H9 (cell line): ENCODE measurements at regions not wholly inside any gene's neighbourhood (a gene's known extent, or its start where the extent isn't known, plus 50 kb on each side); places are given as distances from the start of the nearest gene placed in this dataset.

Experiments used
- DNase-seq: peaks from one replicate; pipeline ENCODE4 v3.0.0-alpha.2; 2017
- H2AFZ ChIP-seq: one replicate; pipeline ENCODE4 v1.6.1; 2013; ENCODE audit warnings: mild to moderate bottlenecking, low read length, control low read depth, moderate library complexity
- H2AK5ac ChIP-seq: 2 replicates; pipeline ENCODE4 v1.6.1; 2013; ENCODE audit warnings: low read length, control low read depth, mixed read lengths; ENCODE audit not compliant: insufficient read length
- H2BK120ac ChIP-seq: one replicate; pipeline ENCODE4 v1.6.1; 2013; ENCODE audit warnings: low read depth, mild to moderate bottlenecking, low read length, control low read depth, inconsistent platforms; ENCODE audit not compliant: poor library complexity, severe bottlenecking
- H2BK12ac ChIP-seq: 2 replicates; pipeline ENCODE4 v1.6.1; 2013; ENCODE audit warnings: low read length, control low read depth, mixed read lengths, low read depth; ENCODE audit not compliant: insufficient read length
- H2BK15ac ChIP-seq: 2 replicates; pipeline ENCODE4 v1.6.1; 2013; ENCODE audit warnings: low read depth, low read length, control low read depth
- H2BK20ac ChIP-seq: one replicate; pipeline ENCODE4 v1.6.1; 2013; ENCODE audit warnings: low read depth, mild to moderate bottlenecking, low read length, control low read depth, inconsistent platforms; ENCODE audit not compliant: poor library complexity, severe bottlenecking
- H2BK5ac ChIP-seq: 2 replicates; pipeline ENCODE4 v1.6.1; 2013; ENCODE audit warnings: low read length, control low read depth, mixed read lengths; ENCODE audit not compliant: insufficient read length
- H3K14ac ChIP-seq: 2 replicates; pipeline ENCODE4 v1.6.1; 2013; ENCODE audit warnings: low read length, control low read depth; ENCODE audit not compliant: insufficient read depth
- H3K18ac ChIP-seq: 2 replicates; pipeline ENCODE4 v1.6.1; 2013; ENCODE audit warnings: low read depth, mild to moderate bottlenecking, mixed read lengths, low read length, control low read depth; ENCODE audit not compliant: insufficient read length
- H3K23ac ChIP-seq: 2 replicates; pipeline ENCODE4 v1.6.1; 2013; ENCODE audit warnings: low read length, control low read depth, mixed read lengths, low read depth; ENCODE audit not compliant: insufficient read length
- H3K23me2 ChIP-seq: 2 replicates; pipeline ENCODE4 v1.6.1; 2013; ENCODE audit warnings: low read depth, mild to moderate bottlenecking, mixed read lengths, low read length, control low read depth; ENCODE audit not compliant: insufficient read length, poor library complexity, severe bottlenecking
- H3K27ac ChIP-seq: 2 replicates; pipeline ENCODE4 v1.5.1; 2013; ENCODE audit warnings: low read length, control low read depth, mixed read lengths, low read depth; ENCODE audit not compliant: insufficient read length
- H3K27me3 ChIP-seq: 2 replicates; pipeline ENCODE4 v1.6.1; 2013; ENCODE audit warnings: low read length, control low read depth, inconsistent platforms; ENCODE audit not compliant: insufficient read depth
- H3K4ac ChIP-seq: 2 replicates; pipeline ENCODE4 v1.6.1; 2013; ENCODE audit warnings: low read depth, mild to moderate bottlenecking, control low read depth, inconsistent platforms, low read length, moderate library complexity
- H3K4me1 ChIP-seq: 2 replicates; pipeline ENCODE4 v1.6.1; 2013; ENCODE audit warnings: low read length, control low read depth, inconsistent platforms; ENCODE audit not compliant: insufficient read depth
- H3K4me2 ChIP-seq: 2 replicates; pipeline ENCODE4 v1.6.1; 2013; ENCODE audit warnings: low read length, control low read depth, mixed read lengths; ENCODE audit not compliant: insufficient read length, insufficient read depth
- H3K56ac ChIP-seq: 2 replicates; pipeline ENCODE4 v1.6.1; 2013; ENCODE audit warnings: low read depth, mild to moderate bottlenecking, mixed read lengths, low read length, control low read depth; ENCODE audit not compliant: insufficient read length
- H3K79me1 ChIP-seq: 2 replicates; pipeline ENCODE4 v1.6.1; 2013; ENCODE audit warnings: low read depth, mild to moderate bottlenecking, moderate library complexity, low read length, control low read depth, inconsistent platforms; ENCODE audit not compliant: insufficient read depth, poor library complexity, severe bottlenecking
- H3K79me2 ChIP-seq: 2 replicates; pipeline ENCODE4 v1.6.1; 2013; ENCODE audit warnings: low read length, control low read depth, inconsistent platforms; ENCODE audit not compliant: insufficient read depth
- H3K9ac ChIP-seq: 2 replicates; pipeline ENCODE4 v1.6.1; 2013; ENCODE audit warnings: low read length, control low read depth, mixed read lengths; ENCODE audit not compliant: insufficient read length; ENCODE audit errors: extremely low read depth
- H3K9me3 ChIP-seq: one replicate; pipeline ENCODE4 v1.6.1; 2013; ENCODE audit warnings: low read depth, low read length, inconsistent platforms; ENCODE audit not compliant: control insufficient read depth
- H3T11ph ChIP-seq: one replicate; pipeline ENCODE4 v1.6.1; 2013; ENCODE audit warnings: mild to moderate bottlenecking, low read length, control low read depth, inconsistent platforms
- H4K20me1 ChIP-seq: one replicate; pipeline ENCODE4 v1.6.1; 2013; ENCODE audit not compliant: control insufficient read depth, insufficient read length, insufficient read depth
- H4K5ac ChIP-seq: 2 replicates; pipeline ENCODE4 v1.6.1; 2013; ENCODE audit warnings: low read depth, mild to moderate bottlenecking, mixed read lengths, low read length, control low read depth; ENCODE audit not compliant: insufficient read length
- H4K8ac ChIP-seq: replicated peaks from 2 replicates; pipeline ENCODE4 v1.6.1; 2013; ENCODE audit warnings: low read length, control low read depth, mixed read lengths, low read depth; ENCODE audit not compliant: insufficient read length
- H4K91ac ChIP-seq: 2 replicates; pipeline ENCODE4 v1.6.1; 2013; ENCODE audit warnings: low read depth, mild to moderate bottlenecking, moderate library complexity, mixed read lengths, low read length, control low read depth; ENCODE audit not compliant: insufficient read length
- H3K27ac Mint-ChIP-seq, 3 experiments: 2 replicates in 2 of 3; 3 replicates in 1 of 3; pipeline ENCODE4 v1.8.0; 2020 to 2021; ENCODE audit warnings: mixed read lengths in 3 of 3, mild to moderate bottlenecking in 1 of 3, moderate library complexity in 1 of 3
- H3K27me3 Mint-ChIP-seq: 2 replicates; pipeline ENCODE4 v1.8.0; 2021; ENCODE audit warnings: low read depth, mild to moderate bottlenecking, moderate library complexity, mixed read lengths
- H3K36me3 Mint-ChIP-seq, 3 experiments: 2 replicates in 2 of 3; 3 replicates in 1 of 3; pipeline ENCODE4 v1.8.0; 2020 to 2021; ENCODE audit warnings: low read depth in 3 of 3, mixed read lengths in 3 of 3; ENCODE audit not compliant: insufficient read depth in 1 of 3
- H3K4me1 Mint-ChIP-seq, 2 experiments: 2 replicates each; pipeline ENCODE4 v1.8.0; 2020; ENCODE audit warnings: mixed read lengths in 2 of 2
- H3K4me3 Mint-ChIP-seq, 2 experiments: 2 replicates in 1 of 2; 3 replicates in 1 of 2; pipeline ENCODE4 v1.8.0; 2020 to 2021; ENCODE audit warnings: mild to moderate bottlenecking in 2 of 2, mixed read lengths in 2 of 2, moderate library complexity in 1 of 2
- H3K9me3 Mint-ChIP-seq, 2 experiments: 2 replicates in 1 of 2; 3 replicates in 1 of 2; pipeline ENCODE4 v1.8.0; 2020; ENCODE audit warnings: mild to moderate bottlenecking in 2 of 2, mixed read lengths in 2 of 2, moderate library complexity in 1 of 2
- WGBS: extraction: QIAGEN DNeasy Blood & Tissue Kit; methylation state at CpG from one replicate; pipeline ENCODE4 v1.1.7; 2013; ENCODE audit warnings: missing lambda C conversion rate, low lambda C conversion rate, mixed read lengths; ENCODE audit not compliant: insufficient read length; ENCODE audit errors: extremely low coverage; 5-methylcytosine and 5-hydroxymethylcytosine counted together
- TF ChIP-seq, protein P1 (sequence below): fragments of 200-600 bp; sonication (generic); conservative IDR thresholded peaks from 3 replicates; pipeline ENCODE4 v1.8.0; 2021; ENCODE audit warnings: antibody characterized with exemption, mild to moderate bottlenecking

DNA sequence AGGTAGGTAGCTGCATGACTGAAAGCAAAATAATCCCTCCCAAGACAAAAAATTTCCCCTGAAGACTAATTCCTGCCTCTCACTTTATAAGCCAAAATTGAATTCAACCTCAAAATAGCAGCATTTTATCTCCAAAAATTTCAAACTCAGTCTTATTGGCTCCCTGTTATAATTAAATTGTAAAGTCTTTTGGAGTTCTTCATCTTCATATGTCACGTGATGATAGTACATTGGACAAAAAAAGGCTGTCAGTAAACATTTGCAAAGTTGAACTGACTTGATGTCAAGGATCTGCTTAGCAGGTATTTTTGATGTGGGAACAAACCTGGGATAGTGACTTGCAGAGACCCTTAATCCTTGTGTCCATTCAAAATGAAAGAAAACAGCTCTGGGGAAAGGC lies 98.4 kb upstream of the SPRED1 start:
- H3K27me3 Mint-ChIP-seq: no peaks in the 10 kb centered on the region
- Histone ChIP-seq H4K20me1 (no peaks in the 10 kb centered on the region), H3K9me3 (no peaks in the 10 kb centered on the region), H2BK120ac (no peak overlapping the region), H4K5ac (no peak overlapping the region), H3K27me3 (no peaks in the 10 kb centered on the region), H3K79me1 (no peaks in the 10 kb centered on the region), H3K23ac (no peak overlapping the region), H3K56ac (no peak overlapping the region), H4K8ac (no peak overlapping the region), H3K23me2 (no peaks in the 10 kb centered on the region), H3T11ph (no peak overlapping the region), H2BK12ac (no peak overlapping the region), H3K27ac (no peak overlapping the region), H4K91ac (no peak overlapping the region), H2AK5ac (no peak overlapping the region), H2BK5ac (no peak overlapping the region), H3K4me2 (no peak overlapping the region), H2BK20ac (no peak overlapping the region), H3K14ac (no peak overlapping the region), H3K79me2 (no peaks in the 10 kb centered on the region), H3K9ac (no peak overlapping the region), H2BK15ac (no peak overlapping the region), H3K4ac (no peak overlapping the region), H3K4me1 (no peaks in the 10 kb centered on the region), H2AFZ (no peak overlapping the region), H3K18ac (no peak overlapping the region)
- H3K36me3 Mint-ChIP-seq: peaks cover 0 to 19% (median 2%) of the 10 kb centered on the region in 3 experiments; a peak in 4 of 7 replicates
- TF ChIP-seq, protein P1, sequence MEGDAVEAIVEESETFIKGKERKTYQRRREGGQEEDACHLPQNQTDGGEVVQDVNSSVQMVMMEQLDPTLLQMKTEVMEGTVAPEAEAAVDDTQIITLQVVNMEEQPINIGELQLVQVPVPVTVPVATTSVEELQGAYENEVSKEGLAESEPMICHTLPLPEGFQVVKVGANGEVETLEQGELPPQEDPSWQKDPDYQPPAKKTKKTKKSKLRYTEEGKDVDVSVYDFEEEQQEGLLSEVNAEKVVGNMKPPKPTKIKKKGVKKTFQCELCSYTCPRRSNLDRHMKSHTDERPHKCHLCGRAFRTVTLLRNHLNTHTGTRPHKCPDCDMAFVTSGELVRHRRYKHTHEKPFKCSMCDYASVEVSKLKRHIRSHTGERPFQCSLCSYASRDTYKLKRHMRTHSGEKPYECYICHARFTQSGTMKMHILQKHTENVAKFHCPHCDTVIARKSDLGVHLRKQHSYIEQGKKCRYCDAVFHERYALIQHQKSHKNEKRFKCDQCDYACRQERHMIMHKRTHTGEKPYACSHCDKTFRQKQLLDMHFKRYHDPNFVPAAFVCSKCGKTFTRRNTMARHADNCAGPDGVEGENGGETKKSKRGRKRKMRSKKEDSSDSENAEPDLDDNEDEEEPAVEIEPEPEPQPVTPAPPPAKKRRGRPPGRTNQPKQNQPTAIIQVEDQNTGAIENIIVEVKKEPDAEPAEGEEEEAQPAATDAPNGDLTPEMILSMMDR: no peak
- no peak overlapping the region for H3K4me3 Mint-ChIP-seq
- no peak for DNase-seq
- no CpG with 5 or more reads among the region's 1 CpG for WGBS
- H3K27ac Mint-ChIP-seq: no peak overlapping the region; a peak in 1 of 7 replicates
- peaks cover 17 to 21% of the 10 kb centered on the region in 2 experiments for H3K9me3 Mint-ChIP-seq
- peaks cover 4 to 5% of the 10 kb centered on the region in 2 experiments for H3K4me1 Mint-ChIP-seq
